Neuronal stem cell (in vitro differentiated cells): ENCODE measurements at regions not wholly inside any gene's neighbourhood (a gene's known extent, or its start where the extent isn't known, plus 50 kb on each side); places are given as distances from the start of the nearest gene placed in this dataset.

Experiments
- DNase-seq: peaks from one replicate; pipeline ENCODE4 v3.0.0-alpha.2; 2013; ENCODE audit warnings: low spot score
- H2AFZ ChIP-seq: one replicate; pipeline ENCODE4 v1.6.1; 2013; ENCODE audit warnings: mild to moderate bottlenecking, low read length, inconsistent platforms
- H2AK5ac ChIP-seq: 2 replicates; pipeline ENCODE4 v1.6.1; 2013; ENCODE audit warnings: low read depth, mild to moderate bottlenecking, inconsistent platforms, low read length, moderate library complexity, mixed read lengths
- H2BK120ac ChIP-seq: 2 replicates; pipeline ENCODE4 v1.6.1; 2013; ENCODE audit warnings: low read depth, mild to moderate bottlenecking, inconsistent platforms, low read length, moderate library complexity, mixed read lengths
- H2BK12ac ChIP-seq: one replicate; pipeline ENCODE4 v1.6.1; 2013; ENCODE audit warnings: low read length, inconsistent platforms
- H2BK15ac ChIP-seq: 2 replicates; pipeline ENCODE4 v1.6.1; 2013; ENCODE audit warnings: mild to moderate bottlenecking, low read length, inconsistent platforms, mixed read lengths
- H2BK5ac ChIP-seq: one replicate; pipeline ENCODE4 v1.6.1; 2013; ENCODE audit warnings: inconsistent platforms, mild to moderate bottlenecking, low read length, moderate library complexity
- H3K14ac ChIP-seq: one replicate; pipeline ENCODE4 v1.6.1; 2013; ENCODE audit warnings: low read length, inconsistent platforms
- H3K18ac ChIP-seq: 2 replicates; pipeline ENCODE4 v1.6.1; 2013; ENCODE audit warnings: low read length, inconsistent platforms
- H3K23ac ChIP-seq: 2 replicates; pipeline ENCODE4 v1.6.1; 2013; ENCODE audit warnings: low read depth, mild to moderate bottlenecking, mixed read lengths, low read length, inconsistent platforms; ENCODE audit not compliant: poor library complexity
- H3K27ac ChIP-seq: replicated peaks from 3 replicates; pipeline ENCODE4 v1.5.1; 2013; ENCODE audit warnings: low read length, inconsistent platforms
- H3K27me3 ChIP-seq, 3 experiments: 2 replicates each; pipeline ENCODE4 v1.6.1; 2013; ENCODE audit warnings: low read length in 3 of 3, mild to moderate bottlenecking in 2 of 3, inconsistent platforms in 1 of 3, low read depth in 1 of 3, mixed read lengths in 1 of 3, moderate library complexity in 1 of 3; ENCODE audit not compliant: control insufficient read depth in 3 of 3, insufficient read depth in 3 of 3
- H3K36me3 ChIP-seq, 2 donors: replicated peaks in 1 of 2; 2 replicates each; pipeline ENCODE4 v1.6.1; 2013; ENCODE audit warnings: low read length in 2 of 2; ENCODE audit not compliant: control insufficient read depth in 2 of 2, insufficient read depth in 2 of 2
- H3K4ac ChIP-seq: 2 replicates; pipeline ENCODE4 v1.6.1; 2013; ENCODE audit warnings: inconsistent platforms, mild to moderate bottlenecking, low read length, moderate library complexity
- H3K4me1 ChIP-seq, 2 donors: 1 replicate in 1 of 2; 2 replicates in 1 of 2; pipeline ENCODE4 v1.6.1; 2013; ENCODE audit warnings: low read length in 2 of 2, low read depth in 1 of 2; ENCODE audit not compliant: control insufficient read depth in 2 of 2, insufficient read depth in 1 of 2
- H3K4me2 ChIP-seq: one replicate; pipeline ENCODE4 v1.6.1; 2013; ENCODE audit warnings: mild to moderate bottlenecking, low read length, inconsistent platforms; ENCODE audit not compliant: insufficient read depth, poor library complexity, severe bottlenecking
- H3K4me3 ChIP-seq, 2 donors: 2 replicates each; pipeline ENCODE4 v1.5.1; 2013; ENCODE audit warnings: low read length in 2 of 2, mild to moderate bottlenecking in 2 of 2, inconsistent platforms in 1 of 2, moderate library complexity in 1 of 2
- H3K79me1 ChIP-seq: one replicate; pipeline ENCODE4 v1.6.1; 2013; ENCODE audit warnings: low read depth, mild to moderate bottlenecking, inconsistent platforms, low read length, moderate library complexity
- H3K9ac ChIP-seq: one replicate; pipeline ENCODE4 v1.6.1; 2013; ENCODE audit warnings: mild to moderate bottlenecking, low read depth, low read length, inconsistent platforms; ENCODE audit not compliant: poor library complexity
- H3K9me3 ChIP-seq, 2 donors: replicated peaks in 1 of 2; 2 replicates each; pipeline versions ENCODE3 to v1.6.1; 2013; ENCODE audit warnings: low read length in 2 of 2, mild to moderate bottlenecking in 2 of 2, inconsistent platforms in 1 of 2, low read depth in 1 of 2, mixed read lengths in 1 of 2, moderate library complexity in 1 of 2; ENCODE audit not compliant: control insufficient read depth in 2 of 2, insufficient read depth in 1 of 2
- H4K8ac ChIP-seq: one replicate; pipeline ENCODE4 v1.6.1; 2013; ENCODE audit warnings: low read depth, mild to moderate bottlenecking, inconsistent platforms, low read length, moderate library complexity
- H4K91ac ChIP-seq: one replicate; pipeline ENCODE4 v1.6.1; 2013; ENCODE audit warnings: low read length, low read depth, mild to moderate bottlenecking, inconsistent platforms; ENCODE audit not compliant: poor library complexity
- WGBS, 2 donors: extraction: QIAGEN DNeasy Blood & Tissue Kit; methylation state at CpG; one replicate each; pipeline ENCODE4 v1.1.7; 2013; ENCODE audit warnings: missing lambda C conversion rate in 2 of 2, mixed read lengths in 1 of 2; ENCODE audit not compliant: insufficient read length in 2 of 2, insufficient replicate concordance in 1 of 2; ENCODE audit errors: extremely low coverage in 2 of 2; 5-methylcytosine and 5-hydroxymethylcytosine counted together

DNA sequence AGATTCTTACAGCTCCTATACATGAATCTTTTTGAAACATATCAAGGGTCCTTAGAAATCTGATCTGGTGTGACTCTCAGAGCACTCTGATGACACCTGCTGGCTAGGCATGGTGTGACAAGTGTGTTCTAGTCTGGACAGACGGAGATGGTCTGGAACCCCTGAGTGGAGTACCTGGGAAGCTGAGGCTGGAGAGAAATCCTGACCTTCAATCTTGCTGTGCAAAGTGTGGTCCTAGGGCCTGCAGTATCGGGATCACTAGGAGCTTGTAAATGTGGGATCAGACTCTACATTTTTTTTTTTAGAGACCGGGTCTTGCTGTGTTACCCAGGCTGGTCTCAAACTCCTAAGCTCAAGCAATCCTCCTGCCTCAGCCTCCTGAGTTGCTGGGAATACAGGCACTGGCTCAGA lies 78.6 kb upstream of the SOD1 start:
- no peak overlapping the region for H3K4me3 ChIP-seq
- H3K9ac ChIP-seq, result no peak overlapping the region
- H2BK12ac ChIP-seq, result no peak overlapping the region
- no peak overlapping the region for H4K8ac ChIP-seq
- H3K36me3 ChIP-seq, result no peaks in the 10 kb centered on the region
- H3K4me2 ChIP-seq, result no peak overlapping the region
- no peaks in the 10 kb centered on the region for H3K9me3 ChIP-seq
- H3K27ac ChIP-seq, result no peak overlapping the region
- peak; percentile 62 for DNase-seq
- no peak overlapping the region for H3K4ac ChIP-seq
- no peak overlapping the region for H3K14ac ChIP-seq
- no peak overlapping the region for H2AK5ac ChIP-seq
- no peaks in the 10 kb centered on the region for H3K27me3 ChIP-seq
- H2AFZ ChIP-seq, result no peak overlapping the region
- H2BK15ac ChIP-seq, result no peak overlapping the region
- H3K23ac ChIP-seq, result no peak overlapping the region
- no peak overlapping the region for H3K18ac ChIP-seq
- WGBS, 2 donors, result no CpG with 5 or more reads among the region's 3 CpGs
- H3K4me1 ChIP-seq, result peaks cover 3 to 10% of the 10 kb centered on the region in 2 donors
- H2BK5ac ChIP-seq, result no peak overlapping the region
- no peak overlapping the region for H2BK120ac ChIP-seq
- H3K79me1 ChIP-seq, result no peaks in the 10 kb centered on the region
- no peak overlapping the region for H4K91ac ChIP-seq

DNA sequence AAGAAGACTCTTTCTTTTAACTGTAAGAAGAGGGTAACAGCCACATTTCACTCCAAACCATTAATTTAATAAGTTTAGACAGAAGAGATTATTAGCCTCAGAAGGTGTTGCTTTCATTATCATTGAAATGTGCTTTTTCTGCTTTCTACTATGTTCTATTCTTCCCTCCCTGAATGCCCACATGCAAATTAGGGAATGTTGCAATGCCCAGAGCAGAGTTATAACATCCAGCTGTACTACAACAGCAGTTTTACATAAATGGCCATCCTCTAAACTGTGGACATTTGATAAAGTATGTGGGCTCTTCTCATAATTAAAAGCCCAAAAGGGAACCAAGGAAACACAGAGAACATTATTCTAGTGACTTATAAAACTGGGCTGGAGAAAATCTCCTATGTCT lies 82.2 kb upstream of the SOD1 start:
- H3K27me3 ChIP-seq, result no peaks in the 10 kb centered on the region
- H3K4me3 ChIP-seq, result no peak overlapping the region
- H3K4me1 ChIP-seq, result peaks cover 0 to 2% of the 10 kb centered on the region in 2 donors
- no peak overlapping the region for H2BK12ac ChIP-seq
- no peak overlapping the region for H3K14ac ChIP-seq
- H2BK5ac ChIP-seq, result no peak overlapping the region
- H4K8ac ChIP-seq, result no peak overlapping the region
- no peak overlapping the region for H3K23ac ChIP-seq
- no peak for DNase-seq
- no peak overlapping the region for H3K4ac ChIP-seq
- H3K18ac ChIP-seq, result no peak overlapping the region
- no peaks in the 10 kb centered on the region for H3K36me3 ChIP-seq
- no peak overlapping the region for H2BK15ac ChIP-seq
- H3K27ac ChIP-seq, result no peak overlapping the region
- H3K9me3 ChIP-seq, result peaks cover 3 to 8% of the 10 kb centered on the region in 2 donors
- H3K79me1 ChIP-seq, result no peaks in the 10 kb centered on the region
- H2AK5ac ChIP-seq, result no peak overlapping the region
- no peak overlapping the region for H2BK120ac ChIP-seq
- no peak overlapping the region for H4K91ac ChIP-seq
- H3K4me2 ChIP-seq, result no peak overlapping the region
- H3K9ac ChIP-seq, result no peak overlapping the region
- peak overlapping the region; percentile 10 for H2AFZ ChIP-seq

DNA sequence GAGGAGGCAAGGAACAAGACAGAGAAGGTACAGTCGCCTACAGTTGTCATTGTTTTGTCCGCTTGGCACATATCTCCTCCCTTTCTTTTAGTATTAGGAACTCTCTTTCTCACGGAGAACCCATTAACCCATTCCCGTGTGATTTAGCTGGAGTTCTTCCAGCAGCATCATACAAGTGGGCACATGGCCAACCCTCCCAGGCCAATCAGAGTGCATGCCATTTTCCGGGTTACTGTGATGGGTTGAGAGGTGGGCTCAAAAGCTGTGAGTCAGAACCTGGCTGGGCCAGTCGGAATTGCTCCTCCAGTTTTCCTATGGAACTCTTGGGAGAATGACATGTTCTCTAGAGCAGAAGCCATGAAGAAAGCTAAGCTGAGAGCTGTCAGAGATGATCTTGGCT lies 83.1 kb upstream of the SOD1 start:
- H3K27me3 ChIP-seq, result no peaks in the 10 kb centered on the region
- H3K4me2 ChIP-seq, result no peak overlapping the region
- H2AK5ac ChIP-seq, result no peak overlapping the region
- H4K8ac ChIP-seq, result peak overlapping the region; percentile 86
- H2AFZ ChIP-seq, result no peak overlapping the region
- no peak overlapping the region for H3K18ac ChIP-seq
- no peaks in the 10 kb centered on the region for H3K4me1 ChIP-seq
- no peak overlapping the region for H2BK120ac ChIP-seq
- H3K14ac ChIP-seq, result no peak overlapping the region
- no peak overlapping the region for H3K4me3 ChIP-seq
- H4K91ac ChIP-seq, result no peak overlapping the region
- no peaks in the 10 kb centered on the region for H3K79me1 ChIP-seq
- H3K27ac ChIP-seq, result no peak overlapping the region
- no peak overlapping the region for H2BK15ac ChIP-seq
- WGBS, 2 donors, result no CpG with 5 or more reads among the region's 6 CpGs
- H3K9ac ChIP-seq, result no peak overlapping the region
- H2BK5ac ChIP-seq, result no peak overlapping the region
- no peak overlapping the region for H3K23ac ChIP-seq
- no peak overlapping the region for H3K4ac ChIP-seq
- peaks cover 3 to 8% of the 10 kb centered on the region in 2 donors for H3K9me3 ChIP-seq
- H3K36me3 ChIP-seq, result no peaks in the 10 kb centered on the region
- no peak for DNase-seq
- H2BK12ac ChIP-seq, result no peak overlapping the region

DNA sequence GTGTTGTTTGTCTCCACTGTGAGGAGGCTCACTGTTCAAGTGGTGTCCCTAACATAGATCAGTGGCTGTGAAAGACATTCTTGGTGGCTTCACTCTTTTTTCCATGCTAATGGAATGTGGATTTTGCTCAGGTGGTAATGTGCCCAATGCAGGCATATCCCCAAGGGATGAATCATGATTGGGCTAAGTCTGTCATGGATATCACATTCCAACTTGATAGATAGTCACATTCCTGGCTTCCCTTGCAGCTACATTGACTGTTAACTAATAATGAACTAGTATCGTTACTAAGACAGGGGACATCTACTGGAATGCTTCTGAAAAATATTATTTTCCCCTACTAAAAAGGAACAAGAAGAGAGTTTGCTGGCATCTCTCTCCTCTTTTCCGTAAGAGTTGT lies 86.3 kb upstream of the SOD1 start:
- peaks cover 3 to 8% of the 10 kb centered on the region in 2 donors for H3K9me3 ChIP-seq
- no peak overlapping the region for H3K4me2 ChIP-seq
- no peak overlapping the region for H4K8ac ChIP-seq
- no peak overlapping the region for H2AFZ ChIP-seq
- no peak overlapping the region for H2BK12ac ChIP-seq
- no peak overlapping the region for H2BK5ac ChIP-seq
- no peak overlapping the region for H3K23ac ChIP-seq
- H3K4me1 ChIP-seq, result no peaks in the 10 kb centered on the region
- no peak overlapping the region for H3K4me3 ChIP-seq
- no peaks in the 10 kb centered on the region for H3K36me3 ChIP-seq
- no peak overlapping the region for H2AK5ac ChIP-seq
- no peak overlapping the region for H2BK120ac ChIP-seq
- no CpG with 5 or more reads among the region's 2 CpGs for WGBS, 2 donors
- H3K4ac ChIP-seq, result no peak overlapping the region
- H3K27me3 ChIP-seq, result no peaks in the 10 kb centered on the region
- no peak overlapping the region for H3K14ac ChIP-seq
- no peak overlapping the region for H4K91ac ChIP-seq
- DNase-seq, result no peak
- H3K27ac ChIP-seq, result no peak overlapping the region
- H3K9ac ChIP-seq, result no peak overlapping the region
- no peaks in the 10 kb centered on the region for H3K79me1 ChIP-seq
- H3K18ac ChIP-seq, result no peak overlapping the region
- no peak overlapping the region for H2BK15ac ChIP-seq
